AML-193 (cell line): ENCODE measurements at regions not wholly inside any gene's neighbourhood (a gene's known extent, or its start where the extent isn't known, plus 50 kb on each side); places are given as distances from the start of the nearest gene placed in this dataset.
A peak's percentile ranks its signal among the peaks of the same experiment; 100 is the strongest.

Experiments used
- DNase-seq, 2 experiments: peaks; one replicate each; lab custom pipeline; 2025; lab: John Stamatoyannopoulos, UW

GRCh38 chr3:113051787-113052186 is 61.0 kb downstream of the GTPBP8 start:
- DNase-seq = no peak

DNA sequence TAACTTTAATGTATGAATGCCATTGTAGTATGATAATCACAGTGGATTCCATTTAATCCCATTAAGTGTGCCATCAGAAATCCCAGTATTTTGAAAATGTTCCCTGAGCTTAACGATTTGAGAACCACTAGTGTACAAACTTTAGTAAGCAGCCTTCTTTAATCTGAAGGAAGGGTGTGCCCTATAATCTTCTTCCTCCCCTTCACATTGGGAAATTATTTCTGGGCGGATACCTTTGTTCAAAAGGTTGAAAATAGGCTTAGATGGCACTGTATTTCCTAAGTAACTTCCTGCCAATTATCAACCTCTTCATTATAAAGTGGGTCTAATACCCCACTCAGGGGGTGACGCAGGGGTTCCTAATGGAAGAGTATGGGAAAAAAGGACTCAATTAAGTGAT is 62.4 kb downstream of the GTPBP8 start:
- DNase-seq = no peak

DNA sequence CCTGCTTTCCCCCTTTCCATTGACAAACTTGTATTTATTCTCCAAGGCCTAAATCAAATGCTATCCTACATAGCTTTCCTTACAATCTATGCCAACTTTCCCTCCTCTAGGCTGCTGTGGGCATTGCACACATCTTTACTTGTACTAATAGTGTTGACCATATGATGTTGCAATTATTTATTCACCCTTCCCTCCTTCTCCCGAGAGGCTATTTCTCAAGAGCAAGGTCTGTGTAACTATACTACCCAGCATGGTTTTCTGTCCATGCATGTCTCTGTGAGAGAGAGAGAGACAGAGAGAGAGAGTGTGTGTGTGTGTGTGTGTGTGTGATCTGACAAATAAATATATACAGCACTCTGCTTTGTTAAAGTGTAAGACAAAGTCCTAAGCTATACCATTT is 63.8 kb downstream of the GTPBP8 start:
- DNase-seq = peak; percentile 94

DNA sequence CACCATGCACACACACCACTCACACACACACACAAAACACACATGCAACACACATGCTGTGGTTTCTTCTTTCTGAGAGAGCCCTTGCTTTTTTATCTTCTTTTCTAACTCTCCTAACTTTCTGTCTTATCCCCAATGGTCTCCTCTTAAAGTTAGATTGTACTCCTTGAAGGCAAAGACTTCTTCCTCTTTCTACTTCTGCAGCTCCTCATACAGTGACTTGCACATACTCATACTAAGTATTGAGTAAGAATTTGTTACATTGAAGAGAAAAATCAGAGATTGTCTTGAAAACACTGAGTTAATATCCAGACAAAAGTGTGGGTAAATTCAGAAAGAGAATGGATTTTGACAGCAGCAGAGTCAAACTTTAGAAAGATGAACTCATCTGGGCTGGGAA is 64.4 kb downstream of the GTPBP8 start:
- DNase-seq = peak; percentile 93 to 95

- DNase-seq = no peak
Measured at GRCh38 chr3:113055961-113056360, 65.2 kb downstream of the GTPBP8 start.

DNA sequence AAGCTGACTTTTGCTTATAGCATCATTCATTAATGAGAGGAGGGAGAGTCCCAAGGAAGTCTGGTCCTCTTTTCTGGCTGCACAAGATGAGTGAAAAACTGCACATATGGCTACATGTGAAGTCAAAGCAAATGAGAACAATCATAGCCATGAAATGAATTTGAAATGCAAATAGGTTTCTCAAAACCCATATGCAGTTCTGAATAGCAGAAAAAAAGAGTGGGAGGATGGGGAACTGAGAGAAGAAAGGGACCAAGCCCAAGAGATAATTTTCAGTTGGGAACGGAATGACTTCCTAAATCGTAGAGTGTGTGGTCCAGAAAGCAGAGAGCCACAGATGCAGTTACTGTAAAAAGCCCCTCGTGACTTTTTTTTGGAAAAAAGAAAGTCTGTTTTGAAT is 66.3 kb downstream of the GTPBP8 start:
- DNase-seq = no peak

DNA sequence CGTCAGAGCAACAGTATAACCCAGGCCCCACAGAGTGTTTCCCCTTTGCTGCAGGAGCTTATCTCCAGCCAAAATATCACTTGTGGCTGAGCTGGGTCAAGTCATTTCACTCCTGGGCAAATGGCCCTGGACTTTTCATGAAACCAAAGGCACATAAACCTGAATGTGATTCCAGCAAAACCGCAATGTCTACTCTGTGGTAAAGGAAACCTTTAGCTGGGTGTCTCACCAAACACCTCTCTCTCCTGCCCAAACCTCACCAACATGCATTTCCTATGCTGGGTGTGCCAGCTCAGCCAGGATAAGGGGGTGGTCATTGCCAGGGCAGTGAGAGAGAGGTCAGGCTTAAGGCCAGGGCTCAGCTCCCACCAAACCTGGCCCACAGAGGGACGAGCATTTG is 67.4 kb downstream of the GTPBP8 start:
- no peak for DNase-seq

DNA sequence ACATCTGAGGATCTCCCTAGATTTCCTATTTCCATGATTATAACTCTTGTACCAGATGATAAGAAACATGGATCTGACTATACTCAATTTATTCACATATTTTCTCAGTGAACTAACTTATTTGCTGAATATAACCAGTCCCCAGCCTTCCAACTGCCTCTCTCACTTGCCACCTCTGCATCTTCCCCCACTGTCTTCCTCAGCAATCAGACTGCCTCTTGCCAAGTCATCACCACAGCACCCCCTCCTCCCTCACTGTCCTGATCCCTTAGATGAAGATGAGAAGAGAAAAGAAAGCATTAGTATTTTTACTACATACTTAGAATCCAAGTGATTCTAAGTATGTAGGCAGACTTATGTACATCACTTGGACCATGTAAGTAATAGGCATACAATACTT is 71.9 kb downstream of the GTPBP8 start:
- DNase-seq = no peak

DNA sequence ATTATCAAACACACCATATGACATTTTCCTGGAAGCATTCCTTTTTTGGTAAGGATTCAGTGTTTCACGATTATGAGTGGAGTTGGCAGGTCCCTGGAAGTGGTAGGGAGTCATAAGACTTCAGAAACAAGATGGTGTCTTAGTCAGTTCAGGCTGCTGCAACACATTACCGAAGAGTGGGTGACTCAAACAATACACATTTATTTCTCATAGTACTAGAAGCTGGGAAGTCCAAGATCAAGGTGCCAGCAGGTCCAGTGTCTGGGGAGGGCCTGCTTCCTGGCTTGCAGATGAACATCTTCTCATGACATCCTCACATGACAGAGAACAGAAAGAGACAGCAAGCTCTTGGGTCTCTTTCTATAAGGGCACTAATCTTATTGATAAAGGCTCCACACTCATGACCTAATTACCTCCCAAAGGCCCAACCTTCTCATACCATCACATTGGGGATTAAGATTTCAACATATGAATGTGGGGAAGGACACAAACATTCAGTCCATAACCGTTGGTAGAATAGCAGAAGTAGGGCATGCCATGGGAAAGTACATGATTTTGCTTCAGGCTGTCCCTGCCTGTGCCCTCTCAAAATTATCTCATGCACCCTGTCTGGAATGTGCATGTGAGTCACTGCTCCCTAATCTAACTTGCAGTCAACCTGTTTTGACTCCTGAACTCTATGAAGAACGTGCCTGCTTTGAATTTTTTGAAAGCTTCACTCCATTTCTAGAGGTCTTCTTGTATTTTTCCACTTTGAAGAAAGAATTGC is 72.5 kb downstream of the GTPBP8 start:
- no peak for DNase-seq

DNA sequence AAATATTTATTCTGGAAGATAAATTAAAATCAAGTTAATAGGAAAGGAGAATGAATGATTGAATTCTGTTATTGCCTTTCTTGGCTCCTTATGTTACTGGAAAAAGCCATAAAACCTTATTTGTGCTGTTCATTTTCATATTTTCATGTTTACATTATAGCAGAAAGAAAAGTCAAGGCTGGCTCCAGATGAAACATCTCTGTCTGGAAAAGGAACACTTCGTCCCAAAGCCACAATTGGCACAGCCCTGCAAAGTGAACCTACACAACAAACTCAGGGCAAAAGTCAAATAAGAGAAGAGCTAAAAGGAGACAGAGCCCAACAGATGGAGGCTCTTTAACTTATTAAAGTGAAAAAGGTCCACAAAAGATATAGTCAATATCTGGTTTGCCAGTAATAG is 73.4 kb downstream of the GTPBP8 start:
- DNase-seq = no peak

GRCh38 chr3:113065336-113065735 is 74.6 kb downstream of the GTPBP8 start:
- DNase-seq = no peak

DNA sequence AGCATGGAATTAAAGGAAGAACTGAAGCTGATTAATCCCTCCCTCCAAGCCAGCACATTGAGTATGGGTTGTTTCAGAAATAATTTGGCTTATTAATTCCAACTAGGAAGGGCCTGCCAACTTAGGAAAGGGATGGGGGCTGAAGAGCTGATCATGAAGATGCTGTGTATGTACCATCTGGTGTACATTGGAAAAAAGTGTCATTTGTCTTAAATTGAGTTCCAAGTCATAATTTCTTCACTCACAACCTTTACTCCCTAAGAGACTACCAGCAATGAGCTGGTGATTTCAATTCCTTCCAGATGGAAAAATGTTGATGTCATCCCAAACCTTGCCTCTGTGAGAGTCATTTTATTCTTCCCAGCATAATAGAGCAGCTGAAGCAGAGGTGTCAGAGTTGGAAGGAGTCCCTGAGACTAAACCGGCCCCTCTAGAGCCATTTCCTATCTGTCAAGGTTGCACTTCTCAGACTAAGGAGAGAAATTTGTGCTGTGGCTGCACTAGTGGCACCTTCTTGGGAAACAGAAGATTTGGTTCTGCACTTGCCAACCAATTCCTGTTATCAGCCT is 79.4 kb downstream of the GTPBP8 start:
- DNase-seq = no peak

DNA sequence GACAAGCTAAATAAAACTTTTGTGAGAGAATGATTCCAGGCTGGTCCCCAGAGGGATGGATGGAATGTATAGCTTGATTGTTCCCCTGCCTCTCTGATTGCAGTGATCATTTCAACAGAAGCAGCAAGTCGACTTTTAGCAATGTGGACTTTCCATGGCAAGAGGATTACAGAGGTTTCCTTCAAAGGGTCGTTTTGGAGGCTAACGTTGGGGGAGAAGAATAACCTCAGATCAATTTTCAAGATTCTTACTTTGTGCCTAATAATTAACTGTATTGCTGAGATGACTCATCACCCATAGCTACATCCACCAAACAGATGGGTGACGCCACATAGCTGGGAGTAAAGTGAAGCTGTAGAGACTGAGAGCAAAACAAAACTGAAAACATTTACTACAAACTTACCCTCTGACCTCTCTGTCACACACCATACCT is 79.9 kb downstream of the GTPBP8 start:
- DNase-seq = no peak

- DNase-seq = no peak
Measured at GRCh38 chr3:113075588-113075987, 84.8 kb downstream of the GTPBP8 start.

- DNase-seq = no peak
Measured at GRCh38 chr3:113079218-113079961, 88.6 kb downstream of the GTPBP8 start.

DNA sequence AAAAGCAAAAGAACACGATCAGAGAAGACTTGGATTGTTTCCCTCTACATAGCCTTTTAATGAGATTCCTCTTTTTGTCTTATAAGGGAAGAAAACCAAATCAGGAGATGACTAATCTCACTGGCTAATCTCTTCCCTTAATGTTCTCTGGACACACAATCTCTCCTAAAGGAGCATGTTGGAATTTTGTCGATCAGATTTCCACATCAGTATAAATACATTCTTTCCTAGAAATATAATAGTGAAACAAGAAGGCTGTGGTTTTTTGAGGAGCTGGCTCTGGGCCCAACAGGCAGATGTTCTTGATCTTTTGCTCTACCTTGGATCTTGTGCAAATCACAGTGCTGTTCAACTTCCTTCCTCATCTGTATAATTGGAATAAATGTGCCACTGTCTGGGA is 94.0 kb downstream of the GTPBP8 start:
- no peak for DNase-seq

DNA sequence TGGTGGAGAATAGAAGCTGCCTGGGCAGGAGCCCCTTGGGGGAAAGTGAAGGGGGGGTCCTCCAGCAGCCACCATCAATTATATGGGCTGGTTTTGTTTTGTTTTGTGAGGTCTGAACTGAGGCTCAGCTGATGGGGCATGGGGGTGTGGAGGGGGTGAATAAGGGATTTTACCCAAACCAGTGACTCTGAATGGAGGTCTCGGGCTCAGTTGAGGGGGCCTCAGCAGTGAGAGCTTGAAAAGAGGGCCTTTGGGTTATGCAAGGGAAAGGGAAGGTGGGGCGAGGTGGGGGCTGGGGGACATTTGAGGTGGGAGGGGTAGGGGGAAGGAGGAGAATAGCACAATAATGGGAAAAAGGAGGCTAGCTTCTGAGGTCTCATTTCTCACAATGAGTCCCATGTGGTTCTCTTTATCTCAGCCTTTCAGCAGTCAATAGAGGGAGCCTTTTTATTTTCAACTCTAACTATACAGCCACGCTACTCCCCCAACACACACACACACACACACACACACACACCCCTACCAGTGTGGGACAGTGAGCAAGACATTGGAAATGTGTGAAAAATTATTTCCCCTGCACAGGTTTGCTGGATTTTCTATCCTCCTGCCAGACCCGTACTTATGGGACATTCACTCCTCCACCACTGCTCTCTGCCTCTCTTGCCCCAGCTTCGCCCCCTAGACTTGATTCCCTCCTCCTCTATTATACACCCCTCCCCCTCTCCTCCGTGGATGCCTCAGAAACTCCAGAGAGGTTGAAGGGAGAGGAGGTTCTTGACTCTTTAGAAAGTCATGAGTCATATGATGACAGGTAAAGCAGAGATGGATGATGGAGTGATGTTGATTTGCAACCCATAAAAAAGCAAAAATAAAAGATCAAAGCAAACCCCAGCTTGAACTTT is 96.0 kb downstream of the GTPBP8 start:
- no peak for DNase-seq

- no peak for DNase-seq
Measured at GRCh38 chr3:113088616-113089015, 97.8 kb downstream of the GTPBP8 start.

DNA sequence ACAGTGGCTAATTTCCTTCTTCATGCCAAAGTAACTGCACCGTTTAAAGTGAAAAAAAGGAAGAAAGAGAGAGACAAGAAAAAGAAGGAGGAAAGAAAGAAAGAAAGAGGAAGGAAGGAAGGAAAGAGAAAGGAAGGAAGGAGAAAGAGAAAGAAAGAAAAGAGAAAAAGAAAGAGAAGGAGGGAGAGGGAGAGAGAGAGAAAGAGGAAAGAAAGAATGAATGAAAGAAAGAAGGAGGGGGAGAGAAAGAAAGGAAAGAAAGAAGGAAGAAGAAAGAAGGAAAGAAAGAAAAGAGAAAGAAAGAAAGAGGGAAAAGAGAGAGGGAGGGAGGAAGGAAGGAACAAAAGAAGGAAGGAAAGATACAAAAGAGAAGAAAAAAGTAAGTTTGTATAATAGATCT is 100.6 kb downstream of the GTPBP8 start:
- no peak for DNase-seq

DNA sequence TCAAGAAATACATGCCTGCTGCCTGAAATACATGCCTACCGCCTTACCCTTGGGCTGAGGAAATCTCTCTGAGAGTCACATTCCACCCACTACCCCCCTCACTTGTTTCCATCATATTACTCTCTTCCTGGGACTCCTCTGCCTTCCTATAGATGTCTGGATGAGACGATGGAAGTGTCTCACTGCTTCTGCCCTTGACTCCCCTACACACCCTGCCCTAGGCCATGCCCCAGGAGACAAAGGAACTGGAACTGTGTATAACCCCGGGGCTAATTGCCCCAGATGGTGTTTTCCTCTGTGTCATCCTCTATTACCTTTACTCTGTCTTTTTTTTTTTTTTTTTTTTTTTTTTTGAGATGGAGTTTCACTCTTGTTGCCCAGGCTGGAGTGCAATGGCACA is 102.0 kb downstream of the GTPBP8 start:
- DNase-seq = no peak

- no peak for DNase-seq
Measured at GRCh38 chr3:113094337-113095221, 103.8 kb downstream of the GTPBP8 start.
